Astrocyte of the spinal cord (primary cell): ENCODE measurements at regions not wholly inside any gene's neighbourhood (a gene's known extent, or its start where the extent isn't known, plus 50 kb on each side); places are given as distances from the start of the nearest gene placed in this dataset.

Source experiments
- DNase-seq: peaks from one replicate; pipeline ENCODE4 v3.0.0; 2011; ENCODE audit warnings: low read depth, low spot score
- H3K4me3 ChIP-seq: 2 replicates; pipeline ENCODE4 v1.5.1; 2011; ENCODE audit warnings: low read depth, mild to moderate bottlenecking, low read length, moderate library complexity
- CTCF ChIP-seq: IDR thresholded peaks from 2 replicates; pipeline ENCODE4 v1.5.1; 2012; ENCODE audit warnings: low read depth, mild to moderate bottlenecking, low read length, inconsistent platforms
- in situ Hi-C: cut with HindIII; loops from 2 replicates; pipeline ENCODE4 v1.10.0; 2017; ENCODE audit warnings: low sequenced_read_pairs

- TF ChIP-seq CTCF, result no peak
- in situ Hi-C loops, result no loop called here
- DNase-seq, result no peak
- H3K4me3 ChIP-seq, result no peak overlapping the region
Measured at GRCh38 chr13:85685436-85685835, 113.8 kb downstream of the SLITRK6 start.

- in situ Hi-C loops, result no loop called here
- TF ChIP-seq CTCF, result no peak
- DNase-seq, result no peak
- no peak overlapping the region for H3K4me3 ChIP-seq
Measured at GRCh38 chr13:85675151-85675907, 123.9 kb downstream of the SLITRK6 start.

- no peak for DNase-seq
- in situ Hi-C loops, result no loop called here
- no peak for TF ChIP-seq CTCF
- no peak overlapping the region for H3K4me3 ChIP-seq
Measured at GRCh38 chr13:85671336-85671735, 127.9 kb downstream of the SLITRK6 start.

GRCh38 chr13:85666356-85666755 lies 132.9 kb downstream of the SLITRK6 start:
- no peak for DNase-seq
- in situ Hi-C loops, result no loop called here
- H3K4me3 ChIP-seq, result no peak overlapping the region
- TF ChIP-seq CTCF, result no peak

- in situ Hi-C loops, result no loop called here
Measured at GRCh38 chr13:85665286-85665685, 133.9 kb downstream of the SLITRK6 start.

GRCh38 chr13:85663856-85664255 lies 135.4 kb downstream of the SLITRK6 start:
- no peak for TF ChIP-seq CTCF

More at GRCh38 chr13:85665286-85665685, 133.9 kb downstream of the SLITRK6 start:
- no peak overlapping the region for H3K4me3 ChIP-seq
- TF ChIP-seq CTCF, result no peak
- peak; percentile 32 for DNase-seq

More at GRCh38 chr13:85663856-85664255, 135.4 kb downstream of the SLITRK6 start:
- in situ Hi-C loops, result no loop called here
- no peak overlapping the region for H3K4me3 ChIP-seq
- DNase-seq, result no peak
